AG08395 (cell line): ENCODE measurements at regions not wholly inside any gene's neighbourhood (a gene's known extent, or its start where the extent isn't known, plus 50 kb on each side); places are given as distances from the start of the nearest gene placed in this dataset.
"Not testable (repeated sequence)": the region's sequence is repeated elsewhere in the genome, so short reads cannot be mapped to it uniquely, and the experiment has no call there.

Experiments
- DNase-seq: peaks from one replicate; pipeline ENCODE4 v3.0.0; 2012; ENCODE audit warnings: mixed read lengths, low spot score

- no peak for DNase-seq
These were observed 68.8 kb upstream of the INSIG1 start for GRCh38 chr7:155228894-155229293.

DNA sequence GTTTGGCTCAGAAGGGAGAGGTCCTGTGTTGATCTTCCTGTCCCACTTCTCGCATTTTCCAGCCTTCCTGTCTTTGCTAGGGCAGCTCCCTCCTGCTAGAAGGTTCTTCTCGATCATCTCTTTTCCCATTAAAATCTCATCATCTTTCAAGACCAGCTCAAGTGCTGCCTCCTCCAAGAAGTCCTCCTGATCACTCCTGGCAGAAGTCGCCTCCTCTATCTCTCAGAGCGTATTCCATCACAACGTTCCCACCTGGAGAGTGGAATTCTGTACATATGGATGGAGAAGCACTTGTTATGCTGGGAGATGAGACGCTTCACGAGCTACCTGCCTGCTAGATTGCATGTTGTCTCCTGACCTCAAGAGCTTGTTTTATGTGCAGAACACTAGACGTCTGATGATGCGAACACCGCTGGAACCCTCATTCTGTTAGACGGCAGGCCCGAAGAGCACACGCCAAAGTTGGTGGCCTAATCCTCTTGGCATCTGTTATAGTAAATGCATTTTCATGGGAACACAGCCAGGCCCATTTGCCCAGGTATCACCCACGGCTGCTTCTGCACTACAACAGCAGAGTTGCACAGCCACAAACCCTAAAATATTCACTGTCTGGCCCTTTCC lies 68.0 kb upstream of the INSIG1 start:
- DNase-seq = no peak

DNA sequence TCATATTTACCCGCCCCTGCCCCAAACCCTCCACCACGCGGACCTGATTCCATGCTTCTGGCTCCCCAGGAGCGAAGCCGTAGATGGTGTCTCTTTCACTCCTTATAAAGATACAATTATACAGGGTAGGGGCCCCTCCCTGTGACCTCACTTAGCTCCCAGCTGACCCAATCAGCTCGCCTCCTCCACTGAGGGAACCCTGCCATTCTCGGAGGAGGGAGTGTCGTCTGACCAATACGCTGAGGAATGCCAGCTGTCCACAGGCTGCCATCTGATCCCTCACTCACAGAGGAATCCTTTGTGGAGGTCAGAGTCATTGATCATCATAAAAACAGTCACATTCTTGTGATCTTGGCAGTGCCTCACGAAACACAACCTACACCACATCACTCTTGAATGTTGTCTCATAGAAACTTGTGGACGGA lies 67.5 kb upstream of the INSIG1 start:
- peak; percentile 99 for DNase-seq

- DNase-seq = no peak
These were observed 66.4 kb upstream of the INSIG1 start for GRCh38 chr7:155231241-155231800.

GRCh38 chr7:155231941-155232340 lies 65.7 kb upstream of the INSIG1 start:
- DNase-seq = no peak

DNA sequence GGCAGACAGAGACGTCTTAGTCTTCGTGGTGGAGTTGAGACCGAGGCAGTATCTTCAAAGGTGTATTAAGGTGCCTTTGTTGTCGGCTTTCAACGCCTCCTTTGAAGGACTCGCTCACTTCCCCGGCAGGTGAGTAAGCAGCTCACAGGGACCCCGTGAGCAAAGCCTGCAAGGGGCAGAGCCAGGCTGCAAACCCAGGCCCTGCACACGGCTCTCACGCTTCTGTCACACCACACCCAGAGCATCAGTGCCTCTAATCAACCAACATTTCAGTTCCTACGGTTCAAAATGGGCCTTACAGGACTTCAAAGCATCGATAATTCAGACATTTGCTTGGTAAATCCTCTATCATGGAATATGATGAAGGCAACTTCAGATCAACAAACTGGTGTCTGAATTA lies 64.8 kb upstream of the INSIG1 start:
- no peak for DNase-seq

- peak; percentile 38 for DNase-seq
These were observed 64.1 kb upstream of the INSIG1 start for GRCh38 chr7:155233311-155234157.

- DNase-seq = no peak
These were observed 63.6 kb upstream of the INSIG1 start for GRCh38 chr7:155234158-155234492.

DNA sequence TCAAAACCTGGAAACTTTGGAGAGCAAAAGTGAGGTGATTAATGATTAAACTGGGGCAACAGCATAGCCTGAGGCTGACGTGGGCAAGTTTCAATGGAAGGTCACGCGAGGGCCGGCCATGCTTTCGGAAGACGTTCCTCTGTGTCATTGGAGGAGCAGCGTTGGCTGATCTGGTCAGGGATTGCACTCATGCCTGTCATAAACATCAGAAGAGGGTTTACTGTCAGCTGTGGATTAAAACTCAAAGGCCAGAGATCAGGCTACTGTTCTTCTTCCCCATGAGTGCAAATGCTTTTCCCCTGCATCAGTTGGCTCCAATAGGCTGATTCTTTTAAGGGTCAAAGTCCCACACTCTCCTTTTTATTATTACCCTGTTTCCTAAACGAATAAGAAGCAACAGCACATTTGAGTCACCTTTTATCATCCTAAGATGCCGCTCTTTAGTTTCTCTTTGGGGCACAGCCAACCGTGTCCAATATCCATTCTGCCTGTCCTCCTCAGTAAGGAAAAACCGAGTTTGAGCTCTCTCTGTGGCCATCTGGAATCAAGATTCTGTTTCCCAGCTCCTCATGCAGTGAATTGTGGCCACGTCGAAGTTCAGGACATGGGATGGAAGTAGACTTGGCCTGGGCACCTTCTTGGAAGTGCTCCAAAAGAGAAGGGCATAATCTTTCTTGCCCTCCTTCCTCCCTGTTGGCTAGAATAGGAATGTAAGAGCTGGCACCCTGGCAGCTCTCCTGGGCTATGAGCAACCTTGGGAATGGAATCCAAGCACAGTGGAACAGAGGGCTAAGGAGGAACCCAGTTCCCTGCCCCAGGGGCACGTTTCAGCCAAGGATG lies 62.5 kb upstream of the INSIG1 start:
- DNase-seq = no peak

GRCh38 chr7:155236386-155236785 lies 61.3 kb upstream of the INSIG1 start:
- DNase-seq = no peak

GRCh38 chr7:155237297-155237696 lies 60.4 kb upstream of the INSIG1 start:
- no peak for DNase-seq

GRCh38 chr7:155237730-155238129 lies 59.9 kb upstream of the INSIG1 start:
- no peak for DNase-seq

DNA sequence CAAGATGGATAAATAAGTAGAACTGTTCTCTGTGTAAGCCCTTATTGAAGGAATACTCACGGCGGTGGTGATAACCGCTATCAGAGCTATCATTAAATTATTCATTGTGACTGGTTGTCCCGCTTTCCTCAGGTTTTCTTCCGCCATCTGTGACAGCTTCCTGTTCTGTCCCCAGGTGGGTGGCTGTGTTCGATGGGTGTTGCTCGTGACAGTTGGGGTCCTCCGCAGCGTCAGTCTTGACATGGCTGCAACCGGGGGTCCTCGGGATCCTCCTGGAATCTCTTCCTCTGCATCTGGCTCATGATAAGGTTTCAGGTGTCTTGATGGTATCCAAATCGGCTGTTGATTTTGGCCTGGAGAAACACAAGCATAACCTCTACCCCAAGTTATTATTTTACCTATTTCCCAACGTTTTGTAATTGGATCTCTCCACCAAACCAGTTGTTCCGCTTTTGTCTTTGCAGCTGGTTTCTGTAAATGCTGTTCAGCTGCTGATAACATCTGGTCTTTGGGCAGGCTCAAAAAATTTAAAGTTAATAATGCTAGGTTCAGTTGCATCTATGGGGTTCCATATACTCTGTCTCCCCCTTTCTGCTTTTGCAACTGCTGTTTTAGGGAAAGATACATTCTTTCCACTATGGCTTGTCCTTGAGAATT lies 58.1 kb upstream of the INSIG1 start:
- DNase-seq = not testable (repeated sequence)

DNA sequence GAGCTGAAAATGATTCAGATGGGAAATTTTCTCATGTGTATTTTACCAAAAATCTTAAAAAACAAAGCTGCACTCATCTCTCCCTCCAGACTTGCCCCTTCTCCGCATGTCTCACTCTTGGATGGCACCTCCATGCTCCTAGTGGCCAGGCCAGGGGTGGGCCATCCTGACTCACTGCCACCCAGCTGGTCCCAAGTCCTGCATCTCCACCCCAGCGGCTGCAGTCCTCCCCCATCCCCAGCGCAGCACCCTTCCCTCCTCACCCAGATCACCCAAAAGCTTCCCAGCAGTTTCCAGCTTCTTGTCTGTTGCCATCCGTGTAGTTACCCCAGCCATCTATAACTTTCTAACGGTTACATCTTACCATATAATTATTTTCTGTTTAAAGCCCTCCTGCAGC lies 53.0 kb upstream of the INSIG1 start:
- no peak for DNase-seq

DNA sequence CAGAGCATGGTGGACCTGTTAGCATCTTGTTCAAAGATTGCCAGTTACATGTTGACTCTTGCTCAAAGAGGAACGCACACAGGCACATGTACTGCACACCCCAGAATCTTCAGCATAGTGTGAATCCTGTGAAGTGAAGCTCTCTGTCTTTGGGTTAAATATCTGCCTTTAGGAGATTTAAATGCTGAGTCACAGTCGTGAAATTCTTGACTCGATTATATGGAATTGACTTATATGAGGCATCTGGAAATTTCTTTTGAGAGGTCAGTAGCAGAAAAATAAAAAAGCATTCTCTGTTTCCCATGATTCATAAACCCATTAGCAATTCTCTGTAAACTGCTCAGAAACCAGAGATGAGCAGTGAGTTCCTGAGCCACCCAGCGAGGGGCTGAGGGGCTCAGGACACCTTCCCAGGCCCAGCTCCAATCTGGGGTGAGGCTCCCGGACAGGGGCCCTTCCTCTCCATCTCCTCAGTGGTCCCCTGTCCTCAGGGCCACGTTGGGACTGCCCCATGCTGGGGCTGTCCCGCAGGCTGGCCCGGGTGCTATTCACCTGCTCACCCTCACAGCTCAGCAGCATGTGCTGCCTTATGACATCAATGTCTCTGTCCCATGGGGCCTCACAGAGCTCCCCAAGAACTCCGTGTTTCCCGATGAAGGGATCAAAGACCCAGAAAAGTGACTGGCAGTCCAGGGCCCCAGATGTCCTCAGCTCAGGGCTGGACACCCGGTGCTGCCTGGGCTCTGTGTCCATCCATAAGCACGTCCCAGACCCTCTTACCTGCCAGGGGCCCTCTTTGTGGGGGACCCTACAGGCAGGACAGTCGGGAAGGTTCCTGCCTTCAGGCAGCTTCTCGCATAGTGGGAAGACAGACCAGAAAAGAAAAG lies 50.0 kb upstream of the INSIG1 start:
- no peak for DNase-seq
